Transverse colon (tissue), 4 donors: ENCODE measurements at regions not wholly inside any gene's neighbourhood (a gene's known extent, or its start where the extent isn't known, plus 50 kb on each side); places are given as distances from the start of the nearest gene placed in this dataset.

Source experiments
- POLR2AphosphoS5 ChIP-seq, 3 donors: sonication (generic); formaldehyde crosslinking; IDR thresholded peaks; one replicate each; pipeline ENCODE4 v1.6.1; 2016; ENCODE audit warnings: antibody characterized with exemption in 3 of 3
- TF ChIP-seq, protein P1 (sequence below), 5 experiments: fragments of 200-600 bp in 3 of 5; fragments of 450-650 bp in 2 of 5; sonication (generic) in 3 of 5; IDR thresholded peaks; 1 replicate in 2 of 5; 2 replicates in 3 of 5; pipeline ENCODE4 v1.5.1; 2016 to 2017; ENCODE audit warnings: antibody characterized with exemption in 5 of 5, inconsistent platforms in 3 of 5, mild to moderate bottlenecking in 2 of 5, moderate library complexity in 1 of 5

GRCh38 chr21:17051054-17051453, 461.8 kb upstream of the CXADR start:
- TF ChIP-seq, protein P1, sequence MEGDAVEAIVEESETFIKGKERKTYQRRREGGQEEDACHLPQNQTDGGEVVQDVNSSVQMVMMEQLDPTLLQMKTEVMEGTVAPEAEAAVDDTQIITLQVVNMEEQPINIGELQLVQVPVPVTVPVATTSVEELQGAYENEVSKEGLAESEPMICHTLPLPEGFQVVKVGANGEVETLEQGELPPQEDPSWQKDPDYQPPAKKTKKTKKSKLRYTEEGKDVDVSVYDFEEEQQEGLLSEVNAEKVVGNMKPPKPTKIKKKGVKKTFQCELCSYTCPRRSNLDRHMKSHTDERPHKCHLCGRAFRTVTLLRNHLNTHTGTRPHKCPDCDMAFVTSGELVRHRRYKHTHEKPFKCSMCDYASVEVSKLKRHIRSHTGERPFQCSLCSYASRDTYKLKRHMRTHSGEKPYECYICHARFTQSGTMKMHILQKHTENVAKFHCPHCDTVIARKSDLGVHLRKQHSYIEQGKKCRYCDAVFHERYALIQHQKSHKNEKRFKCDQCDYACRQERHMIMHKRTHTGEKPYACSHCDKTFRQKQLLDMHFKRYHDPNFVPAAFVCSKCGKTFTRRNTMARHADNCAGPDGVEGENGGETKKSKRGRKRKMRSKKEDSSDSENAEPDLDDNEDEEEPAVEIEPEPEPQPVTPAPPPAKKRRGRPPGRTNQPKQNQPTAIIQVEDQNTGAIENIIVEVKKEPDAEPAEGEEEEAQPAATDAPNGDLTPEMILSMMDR (IDR thresholded peaks at IDR 0.05): no peak
- no peak for TF ChIP-seq POLR2AphosphoS5 (IDR thresholded peaks at IDR 0.05)
